HCT116 (cell line): ENCODE measurements at regions not wholly inside any gene's neighbourhood (a gene's known extent, or its start where the extent isn't known, plus 50 kb on each side); places are given as distances from the start of the nearest gene placed in this dataset.
"Not testable (repeated sequence)": the region's sequence is repeated elsewhere in the genome, so short reads cannot be mapped to it uniquely, and the experiment has no call there.

Experiments
- ATAC-seq: fragments of 200-7000 bp; cut with Tn5 transposase; 2 replicates; pipeline ENCODE4 v1.9.1; 2020; ENCODE audit warnings: mild to moderate bottlenecking, moderate library complexity
- BruUV-seq: library from RNA; stranded (reverse); fragments of 400-500 nt; replicated peaks from 2 replicates; lab custom pipeline; 2021; lab: Mats Ljungman, UMichigan
- CTCF ChIA-PET: fragments of 300-600 bp; sonication (Branson Sonifier 250); formaldehyde crosslinking; loops from one replicate; lab custom pipeline; 2021; ENCODE audit warnings: antibody characterized with exemption; lab: Charles Lee
- POLR2A ChIA-PET: fragments of 300-600, 350-600 bp; sonication (Branson Sonifier 250); formaldehyde crosslinking; loops from one replicate; lab custom pipeline; 2021; ENCODE audit warnings: antibody characterized with exemption; lab: Charles Lee
- RAD21 ChIA-PET, 2 experiments: fragments of 300-600 bp; sonication (Branson Sonifier 250); formaldehyde crosslinking; loops; one replicate each; lab custom pipeline; 2023; ENCODE audit warnings: low total read pairs in 2 of 2; ENCODE audit not compliant: uncharacterized antibody in 2 of 2, unreplicated experiment in 2 of 2, low non-redundant PET in 1 of 2; lab: Charles Lee
- DNase-seq: peaks from one replicate; pipeline ENCODE4 v3.0.0-alpha.2; 2010; ENCODE audit warnings: low read depth, low spot score
- H2AFZ ChIP-seq: fragments of 200-600 bp; shearing (Covaris generic), sonication (generic); 2 replicates; pipeline ENCODE4 v1.6.1; 2017; ENCODE audit warnings: low read depth, mixed run types, mixed read lengths, antibody characterized with exemption, low read length; ENCODE audit not compliant: poor library complexity, severe bottlenecking
- H3K27ac ChIP-seq: 2 replicates; pipeline ENCODE4 v1.5.1; 2012; ENCODE audit warnings: low read depth, low read length
- H3K27me3 ChIP-seq: fragments of 200-600 bp; sonication (generic); 2 replicates; pipeline ENCODE4 v1.6.1; 2016; ENCODE audit warnings: mixed run types, low read length, mixed read lengths; ENCODE audit not compliant: insufficient read depth
- H3K36me3 ChIP-seq, 2 experiments: fragments of 200-500 bp in 1 of 2; fragments of 200-600 bp in 1 of 2; sonication (Bioruptor generic) in 1 of 2; sonication (generic) in 1 of 2; 2 replicates each; pipeline versions ENCODE4 v1.5.1 to v1.6.1; 2014 to 2016; ENCODE audit warnings: low read length in 2 of 2, inconsistent platforms in 1 of 2, mixed read lengths in 1 of 2, mixed run types in 1 of 2; ENCODE audit not compliant: insufficient read depth in 2 of 2, control insufficient read depth in 1 of 2
- H3K4me1 ChIP-seq, 2 experiments: fragments of 200-600 bp in 1 of 2; sonication (generic) in 1 of 2; 2 replicates each; pipeline versions ENCODE4 v1.5.1 to v1.6.1; 2012 to 2017; ENCODE audit warnings: low read length in 2 of 2, inconsistent platforms in 1 of 2, mild to moderate bottlenecking in 1 of 2, mixed read lengths in 1 of 2, mixed run types in 1 of 2, moderate library complexity in 1 of 2; ENCODE audit not compliant: insufficient read depth in 2 of 2, control insufficient read depth in 1 of 2
- H3K4me2 ChIP-seq: fragments of 200-600 bp; sonication (generic); 2 replicates; pipeline ENCODE4 v1.6.1; 2017; ENCODE audit warnings: mixed run types, low read length, mixed read lengths
- H3K4me3 ChIP-seq, 2 experiments: fragments of 200-600 bp in 1 of 2; sonication (generic) in 1 of 2; replicated peaks in 1 of 2; 2 replicates each; pipeline ENCODE4 v1.5.1; 2011 to 2016; ENCODE audit warnings: low read length in 2 of 2, control low read depth in 1 of 2, low read depth in 1 of 2, mild to moderate bottlenecking in 1 of 2, mixed read lengths in 1 of 2, mixed run types in 1 of 2
- H3K79me2 ChIP-seq: fragments of 200-600 bp; sonication (generic); 2 replicates; pipeline ENCODE4 v1.6.1; 2017; ENCODE audit warnings: mild to moderate bottlenecking, mixed run types, low read length, moderate library complexity, mixed read lengths; ENCODE audit not compliant: insufficient read depth
- H3K9ac ChIP-seq: fragments of 200-600 bp; sonication (generic); 2 replicates; pipeline ENCODE4 v1.6.1; 2016; ENCODE audit warnings: low read length, mixed read lengths
- H3K9me2 ChIP-seq: fragments of 200-600 bp; sonication (generic), shearing (Covaris generic); 2 replicates; pipeline ENCODE4 v1.6.1; 2017; ENCODE audit warnings: mixed run types, mild to moderate bottlenecking, moderate library complexity; ENCODE audit not compliant: insufficient read depth
- H3K9me3 ChIP-seq, 2 experiments: fragments of 200-500 bp in 1 of 2; fragments of 200-600 bp in 1 of 2; sonication (Bioruptor generic) in 1 of 2; sonication (generic) in 1 of 2; 2 replicates each; pipeline ENCODE4 v1.6.1; 2014 to 2017; ENCODE audit warnings: low read length in 2 of 2, mixed read lengths in 2 of 2, inconsistent platforms in 1 of 2, low read depth in 1 of 2, mild to moderate bottlenecking in 1 of 2, mixed run types in 1 of 2, moderate library complexity in 1 of 2; ENCODE audit not compliant: control insufficient read depth in 1 of 2, insufficient read depth in 1 of 2
- H4K20me1 ChIP-seq: fragments of 200-600 bp; sonication (generic), shearing (Covaris generic); 2 replicates; pipeline ENCODE4 v1.6.1; 2017; ENCODE audit warnings: mixed run types, mild to moderate bottlenecking, moderate library complexity; ENCODE audit not compliant: insufficient read depth
- CBX3 ChIP-seq: IDR thresholded peaks from 2 replicates; pipeline ENCODE4 v1.6.1; 2012; ENCODE audit warnings: low read depth
- ELF1 ChIP-seq: IDR thresholded peaks from 2 replicates; pipeline ENCODE4 v1.6.1; 2012; ENCODE audit warnings: low read depth, borderline replicate concordance
- EZH2 ChIP-seq: fragments of 200-600 bp; sonication (generic); IDR thresholded peaks from 2 replicates; pipeline ENCODE4 v1.6.1; 2017; ENCODE audit warnings: antibody characterized with exemption, mixed run types
- EZH2phosphoT487 ChIP-seq: fragments of 200-600 bp; IDR thresholded peaks from 2 replicates; pipeline ENCODE4 v1.6.1; 2018; ENCODE audit warnings: antibody characterized with exemption, borderline replicate concordance
- FOSL1 ChIP-seq: IDR thresholded peaks from 2 replicates; pipeline ENCODE4 v1.6.1; 2012; ENCODE audit warnings: low read depth
- POLR2AphosphoS5 ChIP-seq: IDR thresholded peaks from 2 replicates; pipeline ENCODE4 v1.6.1; 2011; ENCODE audit warnings: mild to moderate bottlenecking, low read depth, low read length, moderate library complexity
- SIN3A ChIP-seq: IDR thresholded peaks from 2 replicates; pipeline ENCODE4 v1.6.1; 2012; ENCODE audit warnings: low read depth
- SP1 ChIP-seq: IDR thresholded peaks from 2 replicates; pipeline ENCODE4 v1.6.1; 2012; ENCODE audit warnings: low read depth
- SRF ChIP-seq: IDR thresholded peaks from 2 replicates; pipeline ENCODE4 v1.6.1; 2012; ENCODE audit warnings: low read depth
- ZFX ChIP-seq: fragments of 450-650 bp; IDR thresholded peaks from 2 replicates; pipeline ENCODE4 v1.6.1; 2017
- ZNF274 ChIP-seq: fragments of 200-500 bp; sonication (Bioruptor generic); IDR thresholded peaks from 2 replicates; pipeline ENCODE4 v1.6.1; 2014; ENCODE audit warnings: mild to moderate bottlenecking, low read depth, low read length, inconsistent platforms
- intact Hi-C: fragments of 100-400 bp; cut with micrococcal nuclease; formaldehyde crosslinking; loops from 2 replicates; pipeline ENCODE4 v1.10.0; 2022
- TF ChIP-seq, protein P1 (sequence below): IDR thresholded peaks from 2 replicates; pipeline ENCODE4 v1.6.1; 2012; ENCODE audit warnings: low read depth
- TF ChIP-seq, protein P2 (sequence below), 3 experiments: fragments of 200-600 bp in 1 of 3; sonication (generic) in 1 of 3; IDR thresholded peaks in 2 of 3; conservative IDR thresholded peaks in 1 of 3; 2 replicates each; pipeline ENCODE4 v1.5.1; 2012 to 2017; ENCODE audit warnings: low read depth in 2 of 3, low read length in 2 of 3, antibody characterized with exemption in 1 of 3, borderline replicate concordance in 1 of 3, control low read depth in 1 of 3, mild to moderate bottlenecking in 1 of 3, mixed read lengths in 1 of 3, mixed run types in 1 of 3, moderate library complexity in 1 of 3; ENCODE audit not compliant: insufficient read depth in 1 of 3

DNA sequence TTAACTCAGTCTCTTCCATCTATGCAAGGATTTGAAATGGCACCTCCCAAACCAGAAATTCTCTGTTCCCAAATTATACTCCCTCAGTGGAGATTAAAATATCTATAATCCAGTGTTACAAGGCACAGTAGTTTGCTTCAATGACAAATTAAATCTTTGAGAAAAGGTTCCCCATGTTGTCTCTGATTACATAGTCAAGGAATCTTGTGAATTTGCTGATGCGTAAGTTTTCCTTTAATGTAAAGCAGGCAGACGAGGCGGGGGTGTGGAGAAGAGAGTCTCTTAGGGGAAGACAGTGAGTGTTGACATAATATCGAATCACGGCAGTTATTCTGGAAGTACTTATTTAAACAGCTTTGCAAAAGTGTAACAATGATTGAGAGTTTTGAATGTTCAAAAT, 236.4 kb upstream of the RARB start:
- H3K36me3 ChIP-seq: no peaks in the 10 kb centered on the region
- POLR2A ChIA-PET: no interaction called here

DNA sequence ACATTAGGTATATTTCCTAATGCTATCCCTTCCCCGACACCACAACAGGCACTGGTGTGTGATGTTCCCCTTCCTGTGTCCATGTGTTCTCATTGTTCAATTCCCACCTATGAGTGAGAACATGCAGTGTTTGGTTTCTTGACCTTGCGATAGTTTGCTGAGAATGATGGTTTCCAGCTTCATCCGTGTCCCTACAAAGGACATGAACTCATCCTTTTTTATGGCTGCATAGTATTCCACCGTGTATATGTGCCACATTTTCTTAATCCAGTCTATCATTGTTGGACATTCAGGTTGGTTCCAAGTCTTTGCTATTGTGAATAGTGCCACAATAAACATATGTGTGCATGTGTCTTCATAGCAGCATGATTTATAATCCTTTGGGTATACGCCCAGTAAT, 228.5 kb upstream of the RARB start:
- H3K27ac ChIP-seq, CTCF ChIA-PET, H4K20me1 ChIP-seq, H3K9me3 ChIP-seq, RAD21 ChIA-PET, H3K4me3 ChIP-seq, H3K9me2 ChIP-seq, H3K36me3 ChIP-seq, intact Hi-C loops, H3K4me2 ChIP-seq, H3K4me1 ChIP-seq, H2AFZ ChIP-seq, H3K27me3 ChIP-seq, H3K9ac ChIP-seq, ATAC-seq, BruUV-seq, POLR2A ChIA-PET, H3K79me2 ChIP-seq, DNase-seq: not testable (repeated sequence)

More for the DNA sequence above, 236.4 kb upstream of the RARB start:
- H3K79me2 ChIP-seq: no peaks in the 10 kb centered on the region
- no peak for TF ChIP-seq FOSL1
- TF ChIP-seq SRF: no peak
- TF ChIP-seq ELF1: no peak
- TF ChIP-seq EZH2: no peak
- no peak for TF ChIP-seq CBX3
- no peak for TF ChIP-seq SP1
- TF ChIP-seq POLR2AphosphoS5: no peak
- TF ChIP-seq, protein P1, sequence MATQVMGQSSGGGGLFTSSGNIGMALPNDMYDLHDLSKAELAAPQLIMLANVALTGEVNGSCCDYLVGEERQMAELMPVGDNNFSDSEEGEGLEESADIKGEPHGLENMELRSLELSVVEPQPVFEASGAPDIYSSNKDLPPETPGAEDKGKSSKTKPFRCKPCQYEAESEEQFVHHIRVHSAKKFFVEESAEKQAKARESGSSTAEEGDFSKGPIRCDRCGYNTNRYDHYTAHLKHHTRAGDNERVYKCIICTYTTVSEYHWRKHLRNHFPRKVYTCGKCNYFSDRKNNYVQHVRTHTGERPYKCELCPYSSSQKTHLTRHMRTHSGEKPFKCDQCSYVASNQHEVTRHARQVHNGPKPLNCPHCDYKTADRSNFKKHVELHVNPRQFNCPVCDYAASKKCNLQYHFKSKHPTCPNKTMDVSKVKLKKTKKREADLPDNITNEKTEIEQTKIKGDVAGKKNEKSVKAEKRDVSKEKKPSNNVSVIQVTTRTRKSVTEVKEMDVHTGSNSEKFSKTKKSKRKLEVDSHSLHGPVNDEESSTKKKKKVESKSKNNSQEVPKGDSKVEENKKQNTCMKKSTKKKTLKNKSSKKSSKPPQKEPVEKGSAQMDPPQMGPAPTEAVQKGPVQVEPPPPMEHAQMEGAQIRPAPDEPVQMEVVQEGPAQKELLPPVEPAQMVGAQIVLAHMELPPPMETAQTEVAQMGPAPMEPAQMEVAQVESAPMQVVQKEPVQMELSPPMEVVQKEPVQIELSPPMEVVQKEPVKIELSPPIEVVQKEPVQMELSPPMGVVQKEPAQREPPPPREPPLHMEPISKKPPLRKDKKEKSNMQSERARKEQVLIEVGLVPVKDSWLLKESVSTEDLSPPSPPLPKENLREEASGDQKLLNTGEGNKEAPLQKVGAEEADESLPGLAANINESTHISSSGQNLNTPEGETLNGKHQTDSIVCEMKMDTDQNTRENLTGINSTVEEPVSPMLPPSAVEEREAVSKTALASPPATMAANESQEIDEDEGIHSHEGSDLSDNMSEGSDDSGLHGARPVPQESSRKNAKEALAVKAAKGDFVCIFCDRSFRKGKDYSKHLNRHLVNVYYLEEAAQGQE: no peak
- no peak for TF ChIP-seq ZFX
- TF ChIP-seq ZNF274: no peak
- TF ChIP-seq EZH2phosphoT487: no peak
- no peak for TF ChIP-seq SIN3A
- TF ChIP-seq, protein P2, sequence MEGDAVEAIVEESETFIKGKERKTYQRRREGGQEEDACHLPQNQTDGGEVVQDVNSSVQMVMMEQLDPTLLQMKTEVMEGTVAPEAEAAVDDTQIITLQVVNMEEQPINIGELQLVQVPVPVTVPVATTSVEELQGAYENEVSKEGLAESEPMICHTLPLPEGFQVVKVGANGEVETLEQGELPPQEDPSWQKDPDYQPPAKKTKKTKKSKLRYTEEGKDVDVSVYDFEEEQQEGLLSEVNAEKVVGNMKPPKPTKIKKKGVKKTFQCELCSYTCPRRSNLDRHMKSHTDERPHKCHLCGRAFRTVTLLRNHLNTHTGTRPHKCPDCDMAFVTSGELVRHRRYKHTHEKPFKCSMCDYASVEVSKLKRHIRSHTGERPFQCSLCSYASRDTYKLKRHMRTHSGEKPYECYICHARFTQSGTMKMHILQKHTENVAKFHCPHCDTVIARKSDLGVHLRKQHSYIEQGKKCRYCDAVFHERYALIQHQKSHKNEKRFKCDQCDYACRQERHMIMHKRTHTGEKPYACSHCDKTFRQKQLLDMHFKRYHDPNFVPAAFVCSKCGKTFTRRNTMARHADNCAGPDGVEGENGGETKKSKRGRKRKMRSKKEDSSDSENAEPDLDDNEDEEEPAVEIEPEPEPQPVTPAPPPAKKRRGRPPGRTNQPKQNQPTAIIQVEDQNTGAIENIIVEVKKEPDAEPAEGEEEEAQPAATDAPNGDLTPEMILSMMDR (IDR thresholded peaks at IDR 0.05 in 2 of 3, conservative IDR thresholded peaks at IDR 0.05 in 1 of 3; ENCODE audit: borderline replicate concordance in 1 of 3, insufficient read depth in 1 of 3, low read depth in 2 of 3, low read length in 2 of 3): no peak
- ChIA-PET RAD21 (no interaction called here), CTCF (no interaction called here)
- ATAC-seq: no peak
- no peaks in the 10 kb centered on the region for H3K4me1 ChIP-seq
- no peak overlapping the region for H3K27ac ChIP-seq
- no peaks in the 10 kb centered on the region for H4K20me1 ChIP-seq
- intact Hi-C loops: no loop called here
- H3K27me3 ChIP-seq: no peaks in the 10 kb centered on the region
- no peak overlapping the region for H2AFZ ChIP-seq
- DNase-seq: no peak
- H3K9me2 ChIP-seq: no peaks in the 10 kb centered on the region
- no peaks in the 10 kb centered on the region for H3K9me3 ChIP-seq
- no TSS peak for BruUV-seq
- H3K4me3 ChIP-seq: no peak overlapping the region
- H3K9ac ChIP-seq: no peak overlapping the region
- no peak overlapping the region for H3K4me2 ChIP-seq
